IPS-NIHi7 (cell line): ENCODE measurements at regions not wholly inside any gene's neighbourhood (a gene's known extent, or its start where the extent isn't known, plus 50 kb on each side); places are given as distances from the start of the nearest gene placed in this dataset.
A peak's percentile ranks its signal among the peaks of the same experiment; 100 is the strongest.

ENCODE experiments used
- DNase-seq: peaks from one replicate; pipeline ENCODE4 v3.0.0; 2012; ENCODE audit warnings: mixed read lengths; ENCODE audit errors: extremely low spot score

DNA sequence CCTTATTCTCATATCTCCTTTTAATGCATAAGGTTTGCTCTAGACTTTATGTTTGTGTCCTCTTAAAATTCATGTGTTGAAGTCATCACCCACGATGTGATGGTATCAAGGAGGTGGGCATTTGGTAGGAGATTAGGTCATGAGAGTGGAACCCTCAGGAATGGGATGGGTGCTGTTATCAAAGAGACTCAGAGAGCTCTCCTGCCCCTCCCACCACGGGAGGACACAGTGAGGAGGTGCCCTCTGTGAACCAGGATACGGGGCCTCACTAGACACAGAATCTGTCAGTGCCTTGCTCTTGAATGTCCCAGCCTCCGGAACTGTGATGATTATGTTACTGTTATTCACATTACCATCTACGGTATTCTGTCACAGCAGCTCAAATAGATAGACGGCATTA lies 359.0 kb downstream of the IRX1 start:
- no peak for DNase-seq

DNA sequence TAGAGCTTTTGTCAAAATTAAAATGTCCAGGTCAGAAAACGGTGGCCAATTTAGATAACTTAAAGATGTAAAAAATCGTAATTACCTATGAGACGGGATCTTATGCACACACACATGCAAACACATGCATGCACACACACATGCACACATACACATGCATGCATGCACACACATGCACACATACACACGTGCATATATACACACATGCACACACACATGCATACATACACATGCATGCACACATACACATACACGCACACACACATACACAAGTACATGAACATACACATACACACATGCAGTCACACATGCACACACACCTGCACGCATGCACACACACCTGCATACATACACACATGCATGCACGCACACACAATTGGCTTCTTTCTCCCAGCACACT lies 362.0 kb downstream of the IRX1 start:
- no peak for DNase-seq

DNA sequence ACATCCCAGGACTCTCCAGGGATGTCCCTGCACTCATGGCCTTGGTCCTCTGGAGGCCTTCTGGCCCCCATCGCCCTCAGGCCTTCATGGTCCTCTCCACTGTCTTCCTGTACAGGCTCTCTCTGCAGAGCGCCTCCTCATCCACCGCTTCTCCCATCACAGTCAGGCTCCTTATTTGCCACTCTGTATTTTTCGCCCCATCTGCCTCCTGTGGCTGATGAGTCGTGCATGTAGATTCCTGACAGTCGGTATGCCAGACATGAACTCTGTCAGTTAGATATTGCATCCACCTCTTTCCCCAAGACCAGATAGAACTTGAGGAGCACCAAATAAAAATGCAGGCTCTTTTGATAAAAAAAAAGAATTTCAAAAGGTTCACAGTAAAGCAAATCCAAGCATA lies 362.8 kb downstream of the IRX1 start:
- DNase-seq: no peak

DNA sequence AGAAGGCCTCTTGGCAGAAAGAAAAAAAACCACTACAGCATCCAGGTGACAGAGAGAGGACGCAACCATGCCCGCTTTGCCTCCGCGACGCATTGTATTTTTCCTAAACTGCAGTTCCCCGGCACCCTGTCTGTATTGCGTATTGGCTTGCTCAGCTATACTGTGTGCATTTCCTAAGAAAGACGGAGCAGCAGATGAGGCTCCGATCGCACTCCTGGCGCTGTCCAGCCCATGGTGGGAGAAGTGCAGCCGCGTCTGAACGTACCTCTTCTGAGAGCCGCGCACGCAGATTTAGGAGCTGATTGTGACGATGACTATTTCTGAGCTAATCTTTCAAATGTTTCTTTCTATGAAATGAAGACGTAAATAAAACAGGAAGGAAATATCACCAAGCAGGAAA lies 366.5 kb downstream of the IRX1 start:
- DNase-seq: no peak

DNA sequence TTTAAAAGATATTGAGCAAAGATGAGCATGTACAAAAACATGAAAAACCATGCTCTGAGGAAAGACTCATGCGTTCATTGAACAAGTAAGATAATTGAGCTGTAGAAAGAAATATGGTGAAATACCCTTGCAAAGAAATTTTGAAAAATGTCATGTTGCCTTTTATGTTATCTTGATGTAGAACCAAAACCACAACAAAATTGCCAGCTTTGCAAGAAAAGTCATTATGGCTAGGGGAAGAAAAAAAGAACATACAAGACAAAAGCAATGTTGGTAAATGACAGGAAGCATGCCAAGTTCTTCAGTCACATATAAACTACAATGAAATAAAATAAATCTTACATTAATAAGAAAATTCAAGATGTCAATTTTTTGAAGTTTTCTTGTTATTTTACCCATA lies 368.0 kb downstream of the IRX1 start:
- no peak for DNase-seq

DNA sequence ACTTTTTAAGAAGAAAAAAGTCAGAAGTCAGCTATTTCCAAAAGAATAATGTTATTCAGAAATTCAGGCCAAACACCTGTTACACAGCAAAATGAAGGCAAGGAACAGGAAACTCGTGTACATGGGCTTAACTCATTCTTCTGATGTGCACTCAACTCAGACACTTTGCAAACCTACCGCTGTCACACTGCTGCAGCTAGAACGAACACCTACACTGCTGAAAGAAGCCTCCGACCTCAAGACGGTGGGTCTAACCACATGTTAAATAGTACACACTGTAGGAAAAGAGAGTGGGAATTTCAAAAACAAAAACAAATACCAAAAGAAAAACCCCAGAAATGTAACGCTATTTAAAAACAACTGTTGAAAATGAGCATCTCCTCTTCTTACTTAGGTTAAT lies 384.5 kb downstream of the IRX1 start:
- DNase-seq: no peak

DNA sequence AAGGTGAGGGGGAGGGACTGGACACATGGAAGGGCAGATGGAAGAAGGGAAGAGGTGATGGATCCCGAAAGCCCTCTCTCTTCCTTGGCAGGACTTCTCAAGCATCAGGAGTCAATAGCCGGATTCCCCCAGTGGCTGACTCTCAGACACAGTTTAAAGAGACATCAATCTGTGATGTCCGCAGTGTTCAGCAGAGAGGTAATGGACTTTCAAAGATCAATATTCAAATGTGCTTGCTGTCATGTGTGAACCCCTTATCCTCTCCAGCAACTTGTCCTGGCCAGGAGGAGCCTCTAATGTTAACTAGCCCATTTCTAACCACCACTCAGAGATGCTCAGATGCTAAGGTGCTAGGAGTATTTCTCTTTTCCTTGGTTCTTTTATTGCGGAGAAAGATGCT lies 392.2 kb downstream of the IRX1 start:
- no peak for DNase-seq

DNA sequence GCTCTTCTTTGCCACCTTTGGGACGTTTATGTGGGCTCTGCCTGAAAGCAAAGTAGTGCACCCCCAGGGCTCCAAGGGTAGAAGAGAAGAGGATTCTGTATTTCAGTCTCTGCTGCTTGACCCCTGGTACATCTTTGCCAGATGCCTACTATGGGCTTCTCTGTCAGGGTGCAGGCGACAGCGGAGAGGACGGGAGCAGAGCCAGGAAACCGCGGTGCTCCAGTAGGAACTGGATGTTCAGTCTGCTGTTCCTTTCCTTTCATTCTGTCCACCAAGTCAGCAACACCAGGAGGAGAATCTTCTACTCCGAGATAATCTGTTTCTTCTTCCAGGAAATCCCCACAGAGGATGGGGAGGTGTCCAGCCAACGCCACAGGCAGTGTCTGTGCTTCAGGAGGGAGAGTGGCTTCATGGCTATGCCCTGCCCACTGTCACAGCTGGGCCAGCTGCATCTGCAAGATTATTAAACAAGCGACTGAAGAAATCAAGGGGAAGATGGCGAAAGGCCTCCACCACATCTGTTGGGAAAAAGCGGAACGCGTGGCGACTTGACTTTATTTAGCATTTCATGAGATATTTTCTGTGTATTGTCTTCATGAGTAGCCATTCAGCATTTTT lies 398.3 kb downstream of the IRX1 start:
- DNase-seq: no peak

DNA sequence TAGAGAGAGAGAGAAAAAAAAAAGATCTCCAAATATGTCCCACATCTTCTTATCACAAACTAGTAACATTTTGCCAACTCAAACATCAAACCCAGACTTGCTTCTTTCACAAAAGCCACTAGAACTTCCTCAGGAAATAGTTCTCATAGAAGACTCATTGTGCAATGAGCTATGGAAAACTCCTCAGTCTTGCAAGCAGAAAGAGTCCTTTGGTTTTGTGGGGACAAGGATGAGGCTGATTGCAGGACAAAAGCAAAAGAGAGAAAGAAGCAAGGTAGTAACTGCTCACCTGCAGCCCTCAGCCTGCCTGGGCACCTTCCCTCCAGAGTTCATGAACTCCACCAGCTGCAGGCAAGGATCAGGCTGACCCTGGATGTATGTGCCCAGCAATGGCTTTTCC lies 399.0 kb downstream of the IRX1 start:
- DNase-seq: no peak

DNA sequence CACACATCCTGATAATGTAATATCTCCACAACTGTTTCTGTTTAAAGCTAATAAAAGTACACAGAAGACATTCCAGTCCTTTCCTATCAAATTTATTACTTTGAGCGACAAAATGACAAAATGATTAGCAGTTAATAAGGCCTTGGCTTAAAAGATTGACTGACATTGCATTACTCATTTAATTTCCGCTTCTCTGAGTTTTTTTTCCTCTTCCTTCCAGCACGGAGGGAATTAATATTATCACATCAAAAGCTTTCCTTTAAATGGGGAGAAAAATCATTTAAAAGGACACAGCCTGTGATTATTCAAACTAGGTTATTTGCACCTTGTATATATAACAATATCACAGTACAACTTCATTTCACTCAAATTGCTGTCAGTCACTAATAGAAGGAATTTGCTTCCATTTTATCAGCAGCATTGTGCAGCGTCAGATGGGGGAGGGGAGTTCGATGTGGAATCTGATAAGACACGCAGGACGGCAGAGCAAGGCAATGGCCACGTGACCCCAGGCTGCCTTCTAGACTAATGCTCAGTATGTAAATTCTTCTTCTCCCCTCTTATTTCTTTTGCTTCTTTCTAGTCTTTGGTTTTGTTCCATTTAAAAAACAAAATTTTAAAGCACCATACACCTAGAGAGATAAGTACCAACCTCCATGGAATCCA lies 400.5 kb downstream of the IRX1 start:
- no peak for DNase-seq

DNA sequence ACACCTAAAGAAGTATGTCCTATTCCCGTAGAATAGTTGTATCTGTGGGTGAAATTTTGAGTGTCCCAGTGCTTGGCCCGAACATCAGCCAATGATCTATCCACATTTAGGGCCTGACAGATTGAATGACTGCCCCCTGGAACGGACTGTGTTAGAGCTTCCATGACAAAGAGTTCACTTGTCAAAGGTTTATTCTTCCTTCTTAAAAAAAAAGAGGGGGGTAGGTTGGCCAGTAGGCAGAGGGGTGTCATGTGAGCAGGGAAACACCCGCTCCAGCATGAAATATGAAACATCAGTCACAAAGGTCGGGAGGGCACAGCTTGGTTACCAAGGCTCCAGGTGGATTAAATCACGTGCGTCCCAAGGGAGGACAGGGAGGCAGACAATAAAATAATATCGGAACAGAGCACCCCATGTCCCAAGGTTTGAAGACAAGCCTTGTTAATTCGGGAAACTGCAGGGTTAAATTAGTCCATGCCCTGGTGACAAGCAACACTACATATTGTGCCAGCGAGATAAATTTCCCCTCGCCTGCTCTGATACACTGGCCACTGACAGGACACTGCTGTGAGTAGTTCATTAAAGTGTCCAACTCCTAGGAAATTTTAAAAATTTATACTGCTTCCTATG lies 401.2 kb downstream of the IRX1 start:
- DNase-seq: no peak

DNA sequence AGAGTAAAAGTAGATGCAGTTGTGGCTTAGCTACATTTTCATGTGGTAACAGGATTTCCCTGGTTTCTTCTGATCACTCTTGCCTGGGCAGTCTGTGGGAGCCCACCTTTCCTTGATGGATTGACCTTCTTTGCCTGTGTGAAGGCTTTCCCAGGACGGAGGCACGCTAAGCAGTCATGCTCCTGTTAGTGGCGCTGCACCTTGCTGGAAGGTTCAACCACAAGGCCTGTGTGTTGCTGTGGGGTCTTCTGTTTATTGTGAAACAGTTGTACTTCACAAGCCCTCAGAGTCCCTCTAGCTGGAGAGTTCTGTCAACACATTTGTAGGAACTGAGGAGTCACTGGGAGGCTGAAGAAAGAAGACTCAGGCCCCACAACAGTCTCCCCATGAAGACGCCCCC lies 402.0 kb downstream of the IRX1 start:
- DNase-seq: no peak

DNA sequence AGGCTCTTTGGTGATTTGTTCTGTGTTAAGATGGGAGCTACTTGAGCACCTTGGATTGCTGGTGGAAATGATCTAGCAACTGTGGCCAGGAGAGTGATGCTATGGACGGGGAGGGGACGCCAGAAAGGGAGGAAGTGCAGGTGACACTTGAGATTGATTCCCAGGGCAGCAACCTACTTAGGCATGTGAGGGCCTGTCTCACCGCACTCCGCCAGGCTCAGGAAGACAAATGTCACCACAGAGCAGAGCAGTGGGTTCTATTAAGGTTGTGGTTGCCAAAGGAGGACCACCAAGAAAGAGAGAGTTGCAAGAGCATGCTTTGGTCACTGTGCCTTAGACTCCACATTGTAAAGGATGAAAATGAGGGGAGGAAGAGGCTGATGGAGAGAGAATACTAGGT lies 404.3 kb downstream of the IRX1 start:
- no peak for DNase-seq

DNA sequence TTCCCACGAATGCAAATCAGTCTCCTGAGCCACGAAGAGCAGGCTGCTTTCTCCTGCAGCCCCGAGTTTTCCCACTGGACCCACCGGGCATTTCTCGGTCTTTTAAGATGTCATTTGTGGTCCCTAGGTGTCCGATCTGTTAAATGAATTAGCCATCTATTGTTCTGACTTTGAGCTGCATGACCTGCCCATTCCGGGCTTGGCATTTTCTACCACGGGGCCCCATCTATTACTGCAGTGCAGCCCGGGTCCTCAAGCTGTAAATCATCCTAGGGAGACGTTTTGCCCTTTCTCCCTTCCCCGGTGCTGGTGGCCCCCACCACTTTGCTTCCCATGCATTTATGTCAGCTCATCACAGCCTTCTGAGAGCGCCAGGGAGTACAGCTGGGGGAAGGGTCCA lies 405.4 kb downstream of the IRX1 start:
- no peak for DNase-seq

DNA sequence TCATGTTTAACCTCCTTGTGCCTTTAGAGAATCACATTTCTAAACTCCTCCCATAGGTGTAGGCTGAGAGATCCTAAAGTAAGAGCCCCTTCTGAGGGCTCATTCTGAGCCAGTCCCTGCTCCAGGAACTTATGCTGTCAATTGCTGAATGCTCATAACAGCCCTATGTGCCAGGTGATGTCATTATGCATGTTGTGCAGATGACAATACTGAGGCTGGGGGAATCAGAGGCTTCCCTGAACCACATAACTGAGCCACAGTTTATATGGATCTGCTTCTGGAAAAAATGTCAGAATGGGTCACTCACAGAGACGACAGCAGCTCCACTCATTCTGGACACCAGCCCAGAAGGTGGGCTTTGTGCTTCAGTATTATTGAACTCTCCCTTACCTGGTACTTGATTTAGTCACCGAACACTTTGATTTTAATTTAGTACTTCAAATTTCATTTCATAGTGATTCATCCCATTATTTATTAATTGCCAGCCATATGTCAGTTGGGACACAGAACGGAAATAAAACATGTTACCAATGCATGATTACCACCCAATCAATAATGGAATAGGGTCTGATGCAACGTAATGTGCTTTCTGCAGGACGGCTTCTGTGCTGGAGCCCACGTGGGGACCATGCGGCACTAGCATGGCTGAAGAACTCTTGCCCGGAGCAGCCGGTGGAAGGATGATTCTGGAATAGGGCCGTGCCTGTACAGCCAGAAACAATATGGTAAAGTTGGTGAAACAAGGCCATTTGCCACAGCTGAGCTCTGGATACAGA lies 406.3 kb downstream of the IRX1 start:
- DNase-seq: no peak

DNA sequence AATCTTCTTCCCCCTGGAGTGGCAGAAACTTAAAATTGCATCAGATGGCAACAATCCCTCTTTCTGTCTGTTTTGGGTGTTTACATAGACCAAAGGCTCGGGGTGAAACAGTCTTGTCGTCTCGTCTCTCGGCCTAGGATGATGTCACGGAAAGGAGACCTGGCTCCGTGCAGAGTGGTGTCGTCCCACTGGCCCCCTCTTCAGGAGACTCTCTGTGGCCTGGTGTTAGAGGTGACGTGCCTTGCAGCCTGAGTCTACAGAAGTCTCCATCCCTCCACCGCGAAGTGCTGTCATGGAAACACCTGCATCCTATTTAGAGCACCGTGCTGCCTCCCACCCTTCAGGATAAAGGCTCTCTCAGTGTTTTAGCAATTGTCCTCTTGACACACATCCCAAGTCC lies 409.7 kb downstream of the IRX1 start:
- DNase-seq: peak; percentile 16

DNA sequence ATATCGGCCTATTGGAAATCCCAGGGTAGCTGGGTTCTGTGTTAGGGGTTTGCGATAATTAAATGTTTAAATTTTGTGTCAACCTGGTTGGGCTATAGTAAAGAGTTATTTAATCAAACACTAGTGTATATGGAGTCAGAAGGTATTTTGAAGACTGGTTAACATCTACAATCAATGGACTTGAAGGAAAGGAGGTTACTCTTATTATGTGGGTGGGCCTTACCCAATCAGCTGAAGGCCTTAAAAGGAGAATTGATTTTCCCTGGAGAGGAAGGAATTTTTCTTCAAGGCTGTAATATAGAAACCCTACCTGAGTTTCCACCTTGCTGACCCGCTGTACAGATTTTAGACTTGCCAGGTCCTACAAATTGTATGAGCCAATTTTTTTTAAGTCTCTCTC lies 411.4 kb downstream of the IRX1 start:
- DNase-seq: no peak

DNA sequence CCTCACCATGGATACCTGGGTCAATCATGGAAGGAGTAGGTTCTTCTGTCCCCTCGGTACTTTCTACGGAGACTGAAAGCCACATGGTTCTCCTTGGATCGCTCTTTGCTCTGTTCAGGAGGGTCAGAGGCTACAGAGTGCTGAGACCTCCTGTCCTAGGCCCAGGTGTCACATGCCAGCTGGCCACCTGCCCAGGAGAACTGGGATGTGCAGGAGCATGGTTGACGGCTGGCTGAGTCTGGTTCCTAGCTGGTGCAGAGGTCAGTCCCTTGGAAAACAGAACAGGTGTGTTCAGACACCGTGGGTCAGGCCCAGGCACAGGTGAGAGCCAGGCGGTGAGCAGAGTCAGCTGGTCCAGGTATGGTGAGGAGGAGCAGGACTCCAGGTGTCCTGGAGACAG lies 416.3 kb downstream of the IRX1 start:
- no peak for DNase-seq

DNA sequence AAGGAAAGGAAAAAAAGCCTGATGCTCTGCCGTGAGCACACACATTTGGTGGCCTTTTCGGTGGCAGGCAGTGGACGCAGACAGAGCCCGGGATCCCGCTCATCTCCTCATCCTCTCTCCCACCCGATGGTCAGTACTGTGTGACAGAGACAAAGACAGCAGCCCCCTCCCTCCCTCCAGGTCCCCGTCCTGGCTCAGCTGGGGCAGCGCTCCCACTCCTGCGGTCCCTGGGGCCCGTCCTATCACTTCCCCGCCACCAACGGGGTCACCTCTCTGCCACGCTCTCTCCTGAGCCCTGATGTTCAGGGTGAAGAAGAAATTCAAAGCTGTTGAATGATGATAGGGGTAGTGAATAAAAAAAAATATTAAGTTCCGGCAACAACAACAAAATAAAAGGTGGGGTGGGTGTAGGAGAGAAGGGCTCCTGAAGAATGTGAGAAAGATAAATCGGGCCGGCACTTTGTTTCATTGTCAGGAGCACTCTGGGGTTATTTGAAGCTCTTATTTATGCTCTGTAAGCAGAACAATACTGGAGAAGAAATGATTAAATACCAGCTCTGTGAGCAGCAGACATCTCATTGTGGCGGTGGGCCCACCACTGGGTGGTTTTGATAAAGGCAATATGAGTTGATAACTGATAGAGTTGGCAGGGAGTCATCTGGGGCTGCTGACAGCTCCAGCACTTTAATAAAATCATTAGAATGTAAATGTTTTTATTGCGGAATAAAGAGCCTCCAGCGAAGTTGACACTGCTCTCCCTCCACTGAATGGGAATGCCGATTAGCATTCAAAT lies 417.7 kb downstream of the IRX1 start:
- no peak for DNase-seq

DNA sequence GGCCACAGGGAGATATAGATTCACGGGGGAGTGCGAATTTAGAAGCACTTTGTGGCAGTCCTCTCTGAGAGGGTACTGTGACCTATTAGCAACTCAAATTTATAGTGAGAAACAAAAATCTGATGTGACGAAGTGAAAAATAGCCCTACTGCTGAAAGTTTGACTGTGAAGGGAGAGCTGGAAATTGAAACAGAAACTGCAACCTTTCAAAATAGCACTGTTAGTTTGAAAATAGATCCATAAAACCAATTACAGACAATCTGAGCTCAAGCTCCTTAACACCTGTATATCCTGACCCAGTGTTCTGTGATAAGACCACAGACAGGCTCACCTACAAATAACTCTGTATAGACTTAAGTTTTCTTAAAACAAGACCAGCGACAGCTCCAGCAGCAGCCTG lies 420.1 kb downstream of the IRX1 start:
- DNase-seq: no peak

DNA sequence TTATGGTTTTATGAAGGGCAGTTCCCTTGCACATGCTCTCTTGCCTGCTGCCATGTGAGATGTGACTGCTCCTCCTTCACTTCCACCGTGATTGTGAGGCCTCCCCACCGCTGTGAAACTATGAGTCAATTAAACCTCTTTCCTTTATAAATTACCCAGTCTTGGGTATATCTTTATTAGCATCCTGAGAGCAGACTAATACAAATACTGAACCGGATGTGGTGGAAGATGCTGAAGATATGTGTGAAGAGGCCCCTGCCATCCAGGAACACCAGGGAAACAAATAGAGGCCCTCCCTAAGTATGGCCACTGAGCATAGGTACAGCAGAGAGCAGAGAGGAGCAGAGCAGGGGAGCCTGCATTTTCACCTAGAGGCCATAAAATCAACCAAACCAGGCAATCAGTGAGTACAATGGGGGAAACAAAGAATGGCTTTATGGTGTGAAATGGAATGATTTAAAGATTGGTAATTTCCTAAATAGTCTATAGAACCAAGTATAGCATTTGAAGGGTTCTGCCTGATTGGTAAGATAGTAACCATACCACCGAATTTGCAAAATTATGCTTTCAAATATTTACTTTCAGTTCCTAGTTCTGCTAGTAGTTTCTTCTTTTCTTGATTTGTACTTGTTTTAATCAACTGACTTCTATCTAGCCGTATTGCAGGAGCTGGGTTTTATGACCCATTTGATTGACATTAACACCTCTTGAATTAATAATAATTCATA lies 421.6 kb downstream of the IRX1 start:
- no peak for DNase-seq
